ENCODE measurements at regions not wholly inside any gene's neighbourhood (a gene's known extent, or its start where the extent isn't known, plus 50 kb on each side); places are given as distances from the start of the nearest gene placed in this dataset.

- TF ChIP-seq TAF1 (IDR thresholded peaks at IDR 0.05; ENCODE audit: borderline replicate concordance, insufficient read depth, low read length) (no peak), FOXP2 (optimal IDR thresholded peaks at IDR 0.05; ENCODE audit: borderline replicate concordance, extremely low read depth, extremely low read length, insufficient read depth) (no peak), POLR2AphosphoS5 (IDR thresholded peaks at IDR 0.05; ENCODE audit: low read depth, low read length) (no peak), REST (IDR thresholded peaks at IDR 0.05; ENCODE audit: insufficient read depth in 1 of 2, low read depth in 2 of 2, low read length in 2 of 2) (no peak), SIN3A (IDR thresholded peaks at IDR 0.05; ENCODE audit: borderline replicate concordance, insufficient read depth, low read length) (no peak)
Measured at GRCh38 chr7:9842301-9842700, 1131.4 kb upstream of the PHF14 start.

- TF ChIP-seq TAF1 (IDR thresholded peaks at IDR 0.05; ENCODE audit: borderline replicate concordance, insufficient read depth, low read length) (no peak), FOXP2 (optimal IDR thresholded peaks at IDR 0.05; ENCODE audit: borderline replicate concordance, extremely low read depth, extremely low read length, insufficient read depth) (no peak), REST (IDR thresholded peaks at IDR 0.05; ENCODE audit: insufficient read depth in 1 of 2, low read depth in 2 of 2, low read length in 2 of 2) (no peak), SIN3A (IDR thresholded peaks at IDR 0.05; ENCODE audit: borderline replicate concordance, insufficient read depth, low read length) (no peak), POLR2AphosphoS5 (IDR thresholded peaks at IDR 0.05; ENCODE audit: low read depth, low read length) (no peak)
Measured at GRCh38 chr7:9846902-9847301, 1126.8 kb upstream of the PHF14 start.

DNA sequence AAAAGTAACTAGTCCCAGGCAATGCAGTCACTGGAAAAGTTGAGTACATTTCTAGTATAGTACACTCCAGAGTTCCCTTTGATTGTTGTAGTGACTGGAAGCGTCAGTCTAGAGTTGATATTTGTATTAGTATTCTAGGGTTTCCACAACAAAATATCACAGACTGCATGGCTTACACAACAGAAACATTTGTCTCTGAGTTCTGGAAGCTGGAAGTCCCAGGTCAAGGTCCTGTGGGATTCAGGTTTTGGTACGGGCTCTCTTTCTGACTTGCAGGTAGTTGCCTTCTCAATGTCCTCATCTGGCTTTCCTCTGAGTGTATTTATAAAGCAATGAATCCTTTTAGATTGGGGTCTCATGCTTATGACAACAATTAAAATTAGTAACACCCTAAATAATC lies 1119.1 kb upstream of the PHF14 start:
- TF ChIP-seq TAF1 (IDR thresholded peaks at IDR 0.05; ENCODE audit: borderline replicate concordance, insufficient read depth, low read length): no peak
- no peak for TF ChIP-seq REST (IDR thresholded peaks at IDR 0.05; ENCODE audit: insufficient read depth in 1 of 2, low read depth in 2 of 2, low read length in 2 of 2)
- TF ChIP-seq POLR2AphosphoS5 (IDR thresholded peaks at IDR 0.05; ENCODE audit: low read depth, low read length): no peak
- TF ChIP-seq FOXP2 (optimal IDR thresholded peaks at IDR 0.05; ENCODE audit: borderline replicate concordance, extremely low read depth, extremely low read length, insufficient read depth): no peak
- no peak for TF ChIP-seq SIN3A (IDR thresholded peaks at IDR 0.05; ENCODE audit: borderline replicate concordance, insufficient read depth, low read length)

GRCh38 chr7:9856668-9857067 lies 1117.0 kb upstream of the PHF14 start:
- TF ChIP-seq POLR2AphosphoS5 (IDR thresholded peaks at IDR 0.05; ENCODE audit: low read depth, low read length) (no peak), TAF1 (IDR thresholded peaks at IDR 0.05; ENCODE audit: borderline replicate concordance, insufficient read depth, low read length) (no peak), REST (IDR thresholded peaks at IDR 0.05; ENCODE audit: insufficient read depth in 1 of 2, low read depth in 2 of 2, low read length in 2 of 2) (no peak), FOXP2 (optimal IDR thresholded peaks at IDR 0.05; ENCODE audit: borderline replicate concordance, extremely low read depth, extremely low read length, insufficient read depth) (no peak), SIN3A (IDR thresholded peaks at IDR 0.05; ENCODE audit: borderline replicate concordance, insufficient read depth, low read length) (no peak)

GRCh38 chr7:9863545-9863944 lies 1110.1 kb upstream of the PHF14 start:
- TF ChIP-seq POLR2AphosphoS5 (IDR thresholded peaks at IDR 0.05; ENCODE audit: low read depth, low read length) (no peak), SIN3A (IDR thresholded peaks at IDR 0.05; ENCODE audit: borderline replicate concordance, insufficient read depth, low read length) (no peak), REST (IDR thresholded peaks at IDR 0.05; ENCODE audit: insufficient read depth in 1 of 2, low read depth in 2 of 2, low read length in 2 of 2) (no peak), TAF1 (IDR thresholded peaks at IDR 0.05; ENCODE audit: borderline replicate concordance, insufficient read depth, low read length) (no peak), FOXP2 (optimal IDR thresholded peaks at IDR 0.05; ENCODE audit: borderline replicate concordance, extremely low read depth, extremely low read length, insufficient read depth) (no peak)

Measured in PFSK-1 (cell line).